Occipital lobe (tissue), 1 donor: ENCODE measurements at regions not wholly inside any gene's neighbourhood (a gene's known extent, or its start where the extent isn't known, plus 50 kb on each side); places are given as distances from the start of the nearest gene placed in this dataset.

ENCODE experiments used
- DNase-seq: peaks from one replicate; lab custom pipeline; 2025; lab: John Stamatoyannopoulos, UW

GRCh38 chr5:61652916-61653315, 320.9 kb downstream of the ZSWIM6 start:
- no peak for DNase-seq

GRCh38 chr5:61653807-61654580, 321.9 kb downstream of the ZSWIM6 start:
- DNase-seq: no peak

DNA sequence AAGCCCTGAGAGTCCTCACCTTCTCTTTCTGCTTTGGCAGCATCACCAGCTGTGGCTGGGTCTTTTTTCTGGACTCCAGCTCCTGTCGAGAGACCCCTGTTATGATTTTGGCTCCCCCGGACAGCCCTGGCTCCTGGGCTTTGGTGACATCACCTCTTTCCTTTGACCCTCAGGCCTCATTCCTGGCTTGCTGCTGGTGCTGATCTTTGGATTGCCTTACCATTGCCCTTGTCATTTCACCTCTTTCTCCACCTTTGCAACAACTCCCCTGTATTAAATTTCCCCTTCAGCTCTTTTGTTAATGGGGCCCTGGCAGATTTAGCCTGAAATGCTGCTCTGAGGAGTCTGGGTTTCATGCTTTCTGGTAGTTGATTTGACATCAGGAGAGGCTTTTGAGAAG, 322.8 kb downstream of the ZSWIM6 start:
- DNase-seq: no peak

- no peak for DNase-seq
Measured at GRCh38 chr5:61657010-61657409, 325.0 kb downstream of the ZSWIM6 start.

GRCh38 chr5:61657686-61658085, 325.6 kb downstream of the ZSWIM6 start:
- DNase-seq: no peak

DNA sequence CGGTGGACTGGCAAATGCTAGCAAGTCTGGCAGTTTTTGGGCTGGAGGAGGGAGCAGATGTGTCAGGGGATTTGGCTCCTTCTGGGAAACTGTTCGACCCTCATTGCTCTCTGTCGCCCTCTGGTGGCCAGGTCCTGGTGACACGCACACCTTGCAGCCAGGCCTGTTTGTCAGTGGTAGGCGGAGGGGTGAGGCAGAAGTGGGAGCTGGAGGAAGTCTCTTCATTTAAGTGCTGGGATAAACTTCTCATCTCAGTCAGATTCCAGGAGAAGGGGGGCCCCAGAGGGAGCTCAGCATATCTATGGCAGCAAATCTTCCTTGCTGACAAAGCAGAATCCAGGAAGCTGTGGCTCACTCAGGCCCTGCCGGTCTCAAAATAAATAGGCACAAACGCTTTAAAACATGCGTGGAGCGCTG, 326.5 kb downstream of the ZSWIM6 start:
- DNase-seq: peak; percentile 38

- DNase-seq: no peak
Measured at GRCh38 chr5:61659221-61659696, 327.2 kb downstream of the ZSWIM6 start.

DNA sequence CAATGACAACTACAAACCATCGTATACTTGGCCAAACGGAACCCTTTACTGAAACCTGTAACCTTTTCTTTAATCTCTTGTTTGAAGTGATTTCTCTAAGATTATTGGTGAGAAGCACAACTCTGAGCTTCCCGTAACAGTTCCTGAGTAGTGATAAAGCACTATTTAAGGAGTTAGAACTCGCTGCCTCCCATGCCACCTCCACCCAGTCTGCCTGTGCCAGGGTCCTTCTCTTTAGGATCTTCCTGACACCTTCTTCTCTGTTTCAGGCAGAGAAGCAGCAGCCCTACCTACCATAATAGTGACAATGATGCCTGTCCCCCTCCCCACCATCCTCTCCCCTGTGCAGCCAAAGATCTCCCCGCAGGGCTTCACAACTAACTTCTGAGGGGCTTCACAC, 330.6 kb downstream of the ZSWIM6 start:
- DNase-seq: no peak

GRCh38 chr5:61666064-61666621, 334.1 kb downstream of the ZSWIM6 start:
- no peak for DNase-seq

GRCh38 chr5:61667525-61668218, 335.6 kb downstream of the ZSWIM6 start:
- no peak for DNase-seq

GRCh38 chr5:61669531-61669930, 337.5 kb downstream of the ZSWIM6 start:
- DNase-seq: no peak

DNA sequence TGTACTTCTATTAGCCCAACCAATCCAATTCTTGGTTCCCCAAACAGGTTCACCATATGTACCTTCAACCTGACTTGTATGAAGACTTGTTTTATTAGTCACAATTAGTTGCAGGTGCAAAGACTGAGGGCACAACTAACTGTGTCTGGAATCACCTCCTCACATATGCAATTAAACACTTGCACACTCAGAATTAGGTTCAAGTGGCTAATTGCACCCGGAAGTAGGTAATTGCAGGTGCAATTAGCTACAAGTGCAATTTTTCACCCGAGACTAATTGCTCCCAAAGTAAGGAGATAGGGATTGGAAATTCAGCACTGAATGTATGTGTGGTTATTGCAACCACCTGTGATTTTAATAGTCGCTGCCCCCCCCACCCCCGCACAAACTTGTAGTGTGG, 338.9 kb downstream of the ZSWIM6 start:
- no peak for DNase-seq

- no peak for DNase-seq
Measured at GRCh38 chr5:61673007-61673735, 341.1 kb downstream of the ZSWIM6 start.

GRCh38 chr5:61674378-61674777, 342.3 kb downstream of the ZSWIM6 start:
- no peak for DNase-seq

- DNase-seq: peak; percentile 29
Measured at GRCh38 chr5:61675015-61675692, 343.1 kb downstream of the ZSWIM6 start.

DNA sequence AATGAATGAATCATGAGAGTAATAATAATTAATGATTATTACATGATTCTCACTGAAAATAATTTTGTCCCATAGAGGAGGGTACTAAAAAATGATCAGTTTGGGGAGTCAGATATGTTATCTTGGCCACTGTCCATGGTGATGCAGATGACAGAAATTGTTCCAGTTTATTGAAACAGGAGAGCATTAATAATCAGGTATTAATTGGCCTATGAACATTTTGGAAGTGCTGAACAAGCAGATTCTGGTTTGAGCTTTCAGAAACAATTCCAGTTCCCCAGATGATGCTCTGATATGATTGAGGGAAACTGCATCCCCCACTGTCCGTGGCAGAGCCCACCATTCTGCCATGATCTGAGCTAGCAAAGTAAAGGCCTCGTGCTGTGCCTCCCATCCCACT, 345.2 kb downstream of the ZSWIM6 start:
- no peak for DNase-seq

DNA sequence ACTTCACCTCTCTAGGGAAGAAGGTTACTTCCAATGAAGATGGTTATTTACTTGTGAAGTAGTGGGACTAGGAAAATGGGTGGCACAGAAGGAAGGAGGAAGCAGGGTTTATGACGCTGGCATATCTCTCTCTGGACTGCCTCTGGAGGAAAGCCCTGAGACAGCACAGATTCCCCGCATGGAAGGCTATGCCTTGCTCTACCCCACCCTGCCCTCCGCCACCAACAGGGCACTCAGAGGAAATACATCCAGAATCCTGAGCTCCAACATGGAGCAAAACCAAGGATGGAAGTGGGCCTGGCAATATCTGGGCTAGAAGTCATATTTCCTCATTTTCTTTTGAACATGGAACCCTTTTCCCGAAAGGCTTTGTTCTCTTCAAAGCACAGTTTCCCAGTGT, 346.9 kb downstream of the ZSWIM6 start:
- DNase-seq: no peak

- DNase-seq: no peak
Measured at GRCh38 chr5:61679562-61679961, 347.5 kb downstream of the ZSWIM6 start.

DNA sequence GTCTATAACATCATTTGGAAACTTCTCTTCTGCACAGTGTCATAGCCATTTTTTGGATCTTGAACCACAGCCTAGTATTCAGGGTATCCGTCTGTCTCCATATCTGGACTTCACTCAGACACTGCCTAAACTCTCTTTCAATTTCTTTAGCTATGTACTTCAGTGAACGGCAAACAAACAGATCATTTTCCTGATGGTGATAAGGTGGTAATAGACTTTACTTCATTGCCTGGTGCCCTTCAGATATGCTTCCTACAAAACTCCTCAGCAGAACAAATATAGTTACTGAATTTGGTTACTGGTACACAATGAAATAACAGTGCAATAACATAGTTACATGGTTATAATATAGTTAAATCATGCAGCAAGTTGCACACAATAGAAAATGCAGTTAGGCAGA, 348.2 kb downstream of the ZSWIM6 start:
- no peak for DNase-seq

- DNase-seq: no peak
Measured at GRCh38 chr5:61683148-61683547, 351.1 kb downstream of the ZSWIM6 start.

- no peak for DNase-seq
Measured at GRCh38 chr5:61683926-61684325, 351.9 kb downstream of the ZSWIM6 start.
